ENCODE measurements at regions not wholly inside any gene's neighbourhood (a gene's known extent, or its start where the extent isn't known, plus 50 kb on each side); places are given as distances from the start of the nearest gene placed in this dataset.

- intact Hi-C loops (cut with DNase I): no loop called here
- ATAC-seq (no peak), DNase-seq (no peak)
- TF ChIP-seq CTCF (IDR thresholded peaks at IDR 0.05): no peak
- H3K4me1 ChIP-seq: no peaks in the 10 kb centered on the region
- no peak overlapping the region for H3K27ac ChIP-seq
- H3K36me3 ChIP-seq: no peaks in the 10 kb centered on the region
- H3K27me3 ChIP-seq: peaks cover 5% of the 10 kb centered on the region
- no peaks in the 10 kb centered on the region for H3K9me3 ChIP-seq
- no peak overlapping the region for H3K4me3 ChIP-seq
Measured at GRCh38 chr2:109061736-109062135, 67.3 kb upstream of the SH3RF3 start.

GRCh38 chr2:109060496-109060895, 68.5 kb upstream of the SH3RF3 start:
- TF ChIP-seq CTCF (IDR thresholded peaks at IDR 0.05): no peak
- Histone ChIP-seq H3K27ac (no peak overlapping the region), H3K9me3 (no peaks in the 10 kb centered on the region), H3K4me1 (no peaks in the 10 kb centered on the region), H3K36me3 (no peaks in the 10 kb centered on the region), H3K4me3 (no peak overlapping the region), H3K27me3 (peaks cover 5% of the 10 kb centered on the region)
- ATAC-seq: no peak
- no peak for DNase-seq
- intact Hi-C loops (cut with DNase I): no loop called here

DNA sequence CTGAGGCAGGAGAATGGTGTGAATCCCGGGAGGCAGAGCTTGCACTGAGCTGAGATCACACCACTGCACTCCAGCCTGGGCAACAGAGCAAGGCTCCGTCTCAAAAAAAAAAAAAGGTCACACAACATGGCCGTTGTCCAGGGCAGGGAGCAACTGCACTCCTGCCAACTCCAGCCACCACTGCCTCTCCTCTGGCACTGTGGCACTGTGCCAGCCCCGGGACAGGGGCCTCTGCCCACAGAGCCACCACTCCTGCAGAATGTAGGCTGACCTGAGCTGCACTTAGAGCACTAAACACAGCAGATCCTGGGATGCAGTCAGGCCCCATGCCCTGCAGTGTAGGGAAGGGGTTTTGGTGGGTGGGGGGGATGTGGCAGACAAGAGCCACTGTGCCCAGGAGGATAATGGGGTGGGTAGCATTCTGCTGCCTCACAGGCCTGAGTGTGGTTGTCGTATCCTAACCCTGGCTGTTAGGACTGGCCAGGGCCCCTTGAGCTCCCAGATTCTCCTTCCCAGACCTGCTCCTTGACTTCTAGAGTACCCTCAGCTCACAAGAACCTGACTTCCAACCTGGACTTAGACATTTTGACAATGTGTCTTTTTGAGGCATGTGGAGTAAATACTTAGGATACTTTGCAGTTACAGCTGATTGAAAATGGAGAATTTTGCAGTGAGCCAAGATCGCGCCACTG, 69.4 kb upstream of the SH3RF3 start:
- H3K9me3 ChIP-seq: no peaks in the 10 kb centered on the region
- H3K27me3 ChIP-seq: peaks cover 5% of the 10 kb centered on the region
- peak; percentile 57 for ATAC-seq
- no peak overlapping the region for H3K27ac ChIP-seq
- no peaks in the 10 kb centered on the region for H3K36me3 ChIP-seq
- no peak for TF ChIP-seq CTCF (IDR thresholded peaks at IDR 0.05)
- H3K4me1 ChIP-seq: no peaks in the 10 kb centered on the region
- H3K4me3 ChIP-seq: no peak overlapping the region
- intact Hi-C loops (cut with DNase I): no loop called here
- no peak for DNase-seq

- no peaks in the 10 kb centered on the region for H3K36me3 ChIP-seq
- H3K27me3 ChIP-seq: peaks cover 5% of the 10 kb centered on the region
- no peak for TF ChIP-seq CTCF (IDR thresholded peaks at IDR 0.05)
- no peak overlapping the region for H3K27ac ChIP-seq
- H3K4me3 ChIP-seq: no peak overlapping the region
- ATAC-seq (no peak), DNase-seq (no peak)
- no peaks in the 10 kb centered on the region for H3K4me1 ChIP-seq
- no peaks in the 10 kb centered on the region for H3K9me3 ChIP-seq
- intact Hi-C loops (cut with DNase I): no loop called here
Measured at GRCh38 chr2:109058802-109059201, 69.8 kb upstream of the EDAR start.

- H3K27ac ChIP-seq: no peak overlapping the region
- DNase-seq: no peak
- no peak for ATAC-seq
- no peaks in the 10 kb centered on the region for H3K36me3 ChIP-seq
- no peak for TF ChIP-seq CTCF (IDR thresholded peaks at IDR 0.05)
- H3K9me3 ChIP-seq: no peaks in the 10 kb centered on the region
- intact Hi-C loops (cut with DNase I): no loop called here
- H3K27me3 ChIP-seq: peaks cover 5% of the 10 kb centered on the region
- no peaks in the 10 kb centered on the region for H3K4me1 ChIP-seq
- H3K4me3 ChIP-seq: no peak overlapping the region
Measured at GRCh38 chr2:109058191-109058632, 69.2 kb upstream of the EDAR start.

DNA sequence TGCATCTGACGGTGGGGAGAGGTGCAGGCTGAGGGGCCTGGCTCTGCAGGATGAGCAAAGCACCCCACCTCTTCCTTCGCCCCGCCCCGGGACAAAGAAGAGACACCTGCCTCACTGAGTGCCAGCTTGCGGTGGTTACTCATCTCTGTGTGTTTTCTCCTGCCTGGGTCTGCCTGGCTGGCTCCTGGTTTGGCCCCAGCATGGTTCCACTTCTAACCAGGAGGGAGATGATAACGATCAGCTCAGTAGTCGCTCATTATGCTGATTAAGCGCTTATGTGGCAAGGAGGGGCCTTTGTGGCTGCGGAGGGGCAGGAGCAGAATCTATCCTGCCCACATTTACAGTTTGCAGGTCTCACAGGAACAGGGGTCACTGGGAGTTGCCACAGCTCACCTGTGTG, 68.7 kb upstream of the EDAR start:
- Histone ChIP-seq H3K4me3 (no peak overlapping the region), H3K9me3 (no peaks in the 10 kb centered on the region), H3K4me1 (no peaks in the 10 kb centered on the region), H3K36me3 (no peaks in the 10 kb centered on the region), H3K27me3 (peaks cover 5% of the 10 kb centered on the region), H3K27ac (no peak overlapping the region)
- no peak for ATAC-seq
- intact Hi-C loops (cut with DNase I): no loop called here
- no peak for TF ChIP-seq CTCF (IDR thresholded peaks at IDR 0.05)
- no peak for DNase-seq

Data from upper lobe of right lung (tissue), 1 donor.